GM21737 (cell line): ENCODE measurements at regions not wholly inside any gene's neighbourhood (a gene's known extent, or its start where the extent isn't known, plus 50 kb on each side); places are given as distances from the start of the nearest gene placed in this dataset.
"Not testable (repeated sequence)": the region's sequence is repeated elsewhere in the genome, so short reads cannot be mapped to it uniquely, and the experiment has no call there.

Source experiments
- ATAC-seq: cut with Tn5 transposase; IDR thresholded peaks from one replicate; pipeline ENCODE4 v1.9.1; 2021; ENCODE audit warnings: mild to moderate bottlenecking, moderate library complexity; ENCODE audit not compliant: unreplicated experiment

DNA sequence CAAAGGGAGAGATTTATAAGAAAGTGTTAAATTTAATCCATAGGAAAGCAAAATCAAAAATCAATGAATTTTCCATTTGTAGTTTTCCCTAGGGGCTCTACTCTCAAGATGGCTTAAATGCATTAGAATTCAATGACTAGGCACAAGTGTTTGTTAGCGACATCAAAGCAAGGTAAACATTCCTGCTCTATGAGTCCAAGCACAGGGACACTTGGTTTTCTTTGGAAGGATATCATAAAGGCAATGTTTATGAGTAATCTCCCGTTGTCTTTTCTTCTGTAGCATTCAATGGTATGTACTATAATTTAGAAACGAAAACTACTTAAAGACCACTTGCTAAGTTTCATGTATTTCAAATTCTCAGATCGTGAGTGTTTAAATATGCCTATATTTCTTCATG is 54.8 kb upstream of the ZNF717 start:
- ATAC-seq, result not testable (repeated sequence)

DNA sequence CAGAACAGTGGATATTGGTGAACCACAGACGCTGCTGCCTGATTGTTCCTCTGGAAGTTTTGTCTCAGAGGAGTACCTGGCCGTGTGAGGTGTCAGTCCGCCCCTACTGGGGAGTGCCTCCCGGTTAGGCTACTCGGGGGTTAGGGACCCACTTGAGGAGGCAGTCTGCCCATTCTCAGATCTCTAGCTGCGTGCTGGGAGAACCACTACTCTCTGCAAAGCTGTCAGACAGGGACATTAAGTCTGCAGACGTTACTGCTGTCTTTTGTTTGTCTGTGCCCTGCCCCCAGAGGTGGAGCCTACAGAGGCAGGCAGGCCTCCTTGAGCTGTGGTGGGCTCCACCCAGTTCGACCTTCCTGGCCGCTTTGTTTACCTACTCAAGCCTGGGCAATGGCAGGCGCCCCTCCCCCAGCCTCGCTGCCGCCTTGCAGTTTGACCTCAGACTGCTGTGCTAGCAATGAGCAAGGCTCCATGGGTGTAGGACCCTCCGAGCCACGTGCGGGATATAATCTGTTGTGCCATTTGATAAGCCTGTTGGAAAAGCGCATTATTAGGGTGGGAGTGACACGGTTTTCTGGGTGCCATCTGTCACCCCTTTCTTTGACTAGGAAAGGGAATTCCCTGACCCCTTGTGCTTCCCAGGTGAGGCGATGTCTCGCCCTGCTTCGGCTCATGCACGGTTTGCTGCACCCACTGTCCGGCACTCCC is 65.1 kb upstream of the ZNF717 start:
- not testable (repeated sequence) for ATAC-seq

DNA sequence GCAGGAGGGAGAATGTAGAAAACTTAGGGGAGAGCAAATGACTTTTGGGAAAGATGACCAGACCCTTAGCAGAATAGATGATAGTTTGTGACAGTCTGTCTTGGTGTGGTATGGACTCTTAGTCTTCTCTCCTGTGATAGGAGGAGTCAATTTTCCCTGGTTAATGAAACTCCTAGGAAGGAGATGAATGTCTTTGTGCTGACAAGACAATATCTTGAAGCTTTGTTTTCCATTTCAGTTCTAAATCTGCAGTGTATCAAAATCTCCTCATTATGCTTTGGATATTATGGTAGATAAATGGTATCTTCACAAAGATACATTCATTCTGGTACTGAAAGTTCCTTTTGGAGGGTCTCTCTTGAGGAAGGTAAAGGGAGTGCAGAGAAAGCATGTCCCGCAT is 77.8 kb upstream of the ZNF717 start:
- ATAC-seq, result no peak

DNA sequence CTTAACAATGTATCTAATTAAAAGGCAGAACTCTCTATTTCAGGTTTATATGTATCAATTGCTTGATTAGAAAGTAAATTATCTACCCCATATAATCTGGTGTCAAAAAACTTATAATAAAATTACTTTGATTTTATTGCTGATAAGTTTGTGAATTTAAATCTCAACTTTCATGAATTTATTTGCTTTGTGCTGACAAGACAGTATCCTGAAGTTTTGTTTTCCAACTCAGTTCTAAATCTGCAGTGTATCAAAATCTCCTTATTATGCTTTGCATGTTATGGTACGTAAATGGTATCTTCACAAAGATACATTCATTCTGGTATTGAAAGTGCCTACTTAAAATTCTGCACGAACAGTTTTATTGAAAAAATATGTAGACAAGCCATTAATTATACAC is 78.5 kb upstream of the ZNF717 start:
- no peak for ATAC-seq

DNA sequence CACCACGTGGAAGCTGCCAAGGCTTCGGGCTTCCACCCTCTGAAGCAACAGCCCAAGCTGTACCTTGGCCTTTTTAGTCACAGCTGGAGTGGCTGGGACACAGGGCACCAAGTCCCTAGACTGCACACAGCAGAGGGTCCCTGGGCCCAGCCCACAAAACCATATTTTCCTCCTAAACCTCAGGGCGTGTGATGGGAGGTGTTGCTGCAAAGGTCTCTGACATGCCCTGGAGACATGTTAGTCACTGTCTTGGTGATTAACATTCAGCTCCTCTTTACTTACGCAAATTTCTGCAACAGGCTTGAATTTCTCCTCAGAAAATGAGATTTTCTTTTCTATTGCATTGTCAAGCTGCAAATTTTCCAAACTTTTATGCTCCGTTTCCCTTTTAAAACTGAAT is 98.4 kb upstream of the ZNF717 start:
- ATAC-seq, result not testable (repeated sequence)

DNA sequence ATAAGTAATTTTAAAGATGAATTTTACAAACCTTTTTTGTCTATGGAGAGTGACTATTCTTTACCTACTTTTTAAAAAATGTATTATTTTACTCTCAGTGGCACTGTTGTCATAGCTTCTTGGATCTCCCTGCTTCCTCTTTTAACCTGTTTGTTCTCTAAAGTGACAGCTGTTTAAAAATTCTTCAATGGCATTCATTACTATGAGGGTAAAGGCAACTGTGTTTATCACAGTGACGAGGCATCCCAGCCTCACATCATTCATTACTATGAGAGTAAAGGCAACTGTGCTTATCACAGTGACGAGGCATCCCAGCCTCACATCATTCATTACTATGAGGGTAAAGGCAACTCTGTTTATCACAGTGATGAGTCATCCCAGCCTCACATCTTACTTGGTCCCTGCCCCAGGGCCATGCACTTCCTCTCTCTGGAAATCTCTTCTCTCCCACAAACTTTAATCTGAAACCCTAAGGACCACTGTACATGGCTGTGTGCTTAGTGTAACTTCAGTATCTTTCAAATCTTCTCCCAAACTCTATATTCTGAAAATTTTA is 101.7 kb upstream of the ZNF717 start:
- no peak for ATAC-seq

DNA sequence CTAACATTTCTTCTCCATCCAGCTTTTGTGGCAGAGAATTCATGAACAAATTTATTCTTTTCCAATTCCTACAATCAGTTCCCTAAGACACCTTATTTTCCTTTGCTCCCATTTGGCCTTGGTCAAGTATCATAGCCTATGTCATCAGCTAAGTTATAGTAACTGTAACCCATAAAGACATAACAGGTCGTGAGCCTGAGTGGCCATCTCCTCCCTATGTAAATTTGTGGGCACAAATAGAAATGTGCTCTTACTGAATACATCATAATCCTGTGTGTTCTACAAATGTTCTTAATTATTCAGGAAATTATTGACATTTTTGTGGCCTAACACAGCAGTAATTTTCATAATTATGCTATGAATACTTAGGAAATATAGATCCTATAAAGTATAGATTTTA is 108.9 kb upstream of the ZNF717 start:
- ATAC-seq, result no peak

DNA sequence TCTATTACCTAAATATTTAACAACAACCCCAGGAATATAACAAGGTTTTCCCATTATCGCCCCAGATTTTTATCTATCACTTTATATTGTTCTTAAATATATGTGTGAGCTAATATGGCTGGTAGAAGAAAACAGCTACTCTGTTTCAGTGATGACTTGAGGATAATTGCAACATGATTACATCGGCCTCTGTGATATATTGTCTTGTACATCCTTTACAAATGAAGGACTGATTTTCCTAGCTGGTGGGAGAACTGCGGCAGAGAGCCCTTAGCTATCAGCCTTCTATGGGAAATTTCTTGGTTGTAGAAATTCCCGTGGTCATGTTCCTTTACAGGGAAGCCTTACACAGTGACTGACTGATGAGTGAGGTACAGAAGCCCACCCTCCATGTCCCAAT is 110.9 kb upstream of the ZNF717 start:
- no peak for ATAC-seq

DNA sequence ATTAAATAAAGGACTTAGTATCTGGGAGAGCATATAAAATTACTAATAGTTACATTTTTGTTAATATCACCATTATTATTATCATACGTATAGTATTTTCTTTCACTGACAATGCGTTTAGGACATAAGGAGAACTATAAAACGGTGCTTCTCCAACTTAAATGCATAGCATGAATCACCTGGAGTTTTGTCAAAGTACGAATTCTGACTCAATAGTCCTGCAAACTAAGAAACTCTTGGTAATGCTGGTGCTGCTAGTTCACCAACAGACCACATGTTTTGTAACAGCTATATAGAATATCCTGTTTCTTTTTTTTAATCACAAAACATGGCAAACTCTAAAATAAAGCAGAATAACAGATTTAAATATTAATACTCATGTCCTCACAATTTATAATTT is 116.1 kb upstream of the ZNF717 start:
- not testable (repeated sequence) for ATAC-seq

DNA sequence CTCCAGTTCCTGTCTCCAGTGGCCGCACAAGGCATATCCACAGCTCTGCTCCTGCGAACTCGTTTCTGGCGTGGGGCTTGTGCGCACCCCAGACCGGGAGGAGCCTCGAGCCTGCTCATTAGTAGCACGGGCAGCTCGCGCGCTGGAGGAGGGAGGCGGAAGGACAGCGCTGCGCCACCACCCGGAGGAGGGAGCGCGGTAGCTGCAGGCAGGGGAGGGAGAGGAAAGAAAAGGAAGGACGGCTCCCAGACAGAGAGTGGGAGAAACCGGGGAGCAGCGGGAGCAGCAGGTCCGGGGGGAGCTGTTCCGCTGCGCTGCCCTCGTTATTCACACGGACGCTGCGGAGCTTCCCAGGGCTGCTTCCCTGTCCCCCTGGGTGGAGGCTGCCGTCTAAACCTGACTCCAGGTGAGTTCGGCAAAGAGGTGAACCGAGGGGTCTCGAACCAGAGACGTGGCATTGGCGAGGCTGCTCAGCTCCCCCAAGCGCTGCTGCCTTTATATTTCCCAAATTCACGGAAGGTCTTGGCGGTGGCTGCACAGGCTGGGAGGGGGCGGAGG is 121.3 kb upstream of the ZNF717 start:
- ATAC-seq, result no peak

DNA sequence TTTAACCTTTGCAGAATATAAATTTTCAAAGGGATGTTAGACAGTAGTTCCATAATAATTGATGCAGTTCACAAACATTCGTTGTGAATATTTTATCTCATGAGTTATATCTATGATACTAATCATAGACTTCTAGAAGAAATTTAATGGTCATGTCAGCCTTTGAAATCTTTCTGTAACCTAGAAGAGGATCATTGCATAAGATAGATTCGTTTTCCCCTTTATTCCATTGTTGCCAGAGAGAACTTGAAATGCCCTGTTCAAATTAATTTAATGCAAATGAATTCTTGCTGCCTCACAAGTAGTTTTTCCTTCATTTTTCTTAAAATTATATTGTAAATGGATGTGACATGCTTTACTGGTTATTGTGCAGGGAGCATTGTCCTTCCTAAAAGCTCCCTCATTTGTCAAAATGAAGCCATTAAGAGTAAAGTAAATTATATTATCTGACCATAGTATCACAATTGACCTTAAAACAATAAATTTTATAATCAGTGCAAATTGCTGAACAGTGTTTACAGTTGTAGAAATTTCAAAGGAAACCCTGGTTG is 128.5 kb upstream of the ZNF717 start:
- no peak for ATAC-seq

DNA sequence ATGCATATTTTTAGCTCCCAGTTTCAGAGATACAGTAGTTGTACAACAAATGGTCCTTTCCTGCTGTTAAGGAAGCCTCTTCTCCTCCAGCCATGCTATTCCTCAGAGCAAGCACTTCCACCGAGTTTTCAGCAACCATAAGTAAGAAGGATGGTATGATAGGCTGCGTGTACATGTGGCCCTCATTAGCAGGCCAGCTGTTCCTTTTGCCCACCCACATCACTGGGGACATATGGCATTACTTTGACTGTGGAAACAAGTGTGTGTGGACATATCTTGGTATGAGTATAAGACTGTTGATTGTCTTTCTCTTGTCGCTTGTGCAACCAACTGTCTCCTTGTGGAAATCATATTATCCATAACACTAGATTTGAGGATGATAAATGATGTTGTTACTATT is 129.4 kb upstream of the ZNF717 start:
- not testable (repeated sequence) for ATAC-seq

DNA sequence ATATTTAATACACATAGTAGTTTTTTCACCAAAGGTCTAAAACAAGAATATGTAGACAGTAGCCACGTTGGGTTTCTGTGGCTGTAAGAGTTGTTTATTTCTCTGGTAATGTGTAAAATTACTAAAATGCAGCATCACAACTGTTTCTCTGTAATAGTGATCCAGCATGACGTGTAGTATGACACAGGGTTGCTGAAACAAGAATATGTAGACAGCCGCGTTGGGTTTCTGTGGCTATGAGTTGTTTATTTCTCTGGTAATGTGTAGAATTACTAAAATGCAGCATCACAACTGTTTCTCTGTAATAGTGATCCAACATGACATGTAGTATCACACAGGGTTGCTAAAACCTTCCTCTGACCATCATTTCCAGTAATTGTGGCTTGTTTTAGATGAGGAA is 153.6 kb upstream of the ZNF717 start:
- ATAC-seq, result no peak

DNA sequence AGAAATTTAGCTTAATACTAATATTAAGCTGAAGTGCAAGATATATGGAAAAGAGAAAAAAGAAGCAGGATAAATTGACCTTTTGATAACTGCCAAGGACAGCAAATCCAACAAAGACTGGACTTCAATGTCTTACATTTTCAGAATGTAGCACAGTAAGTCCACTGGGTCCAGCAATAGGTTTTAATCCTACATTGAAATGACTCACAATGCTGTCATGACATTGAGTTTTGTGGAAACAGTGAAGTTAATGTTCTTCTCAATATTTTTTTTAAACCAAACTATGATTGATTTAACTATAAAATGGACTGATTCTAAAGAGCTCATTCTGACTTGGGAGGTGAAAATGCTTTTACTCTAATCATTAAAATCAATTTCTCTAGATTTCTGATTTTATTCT is 166.6 kb upstream of the ZNF717 start:
- no peak for ATAC-seq

DNA sequence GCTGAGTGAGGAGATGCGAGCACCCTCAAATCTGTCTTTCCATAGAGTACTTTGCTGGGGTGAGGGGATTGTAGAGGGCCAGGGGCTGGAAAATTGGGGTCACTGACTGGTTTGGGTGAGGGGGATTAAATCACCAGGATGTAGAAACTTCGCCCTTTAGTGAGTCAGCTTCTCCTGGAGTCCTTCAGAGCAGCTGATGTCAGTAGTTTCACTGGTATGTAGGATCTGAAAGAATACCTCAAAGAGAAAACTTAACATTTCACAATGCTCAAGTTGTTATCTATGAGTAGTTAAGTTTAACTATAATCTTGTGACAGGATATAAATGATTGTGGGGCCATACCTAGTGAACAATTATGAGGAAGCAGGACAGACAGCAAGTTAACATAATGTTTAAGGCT is 174.7 kb upstream of the ZNF717 start:
- ATAC-seq, result not testable (repeated sequence)

DNA sequence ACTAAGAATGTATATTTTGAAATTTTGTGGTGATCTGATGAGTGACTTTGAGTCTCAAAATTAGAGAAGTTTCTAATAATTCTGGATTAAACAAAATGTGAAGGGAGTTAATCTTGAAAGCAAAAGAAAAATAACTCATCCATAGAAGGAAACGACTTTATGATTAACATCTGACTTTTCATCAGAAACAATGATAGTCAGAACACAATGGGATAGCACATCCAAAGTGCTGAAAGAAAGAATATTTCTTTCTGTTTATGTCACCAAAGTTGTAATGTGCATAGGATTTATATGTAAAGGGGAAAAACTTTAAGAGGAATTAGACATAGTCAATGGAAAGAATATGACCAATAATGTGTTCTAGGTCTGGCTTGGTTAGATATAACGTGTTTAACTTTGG is 176.7 kb upstream of the ZNF717 start:
- ATAC-seq, result not testable (repeated sequence)

DNA sequence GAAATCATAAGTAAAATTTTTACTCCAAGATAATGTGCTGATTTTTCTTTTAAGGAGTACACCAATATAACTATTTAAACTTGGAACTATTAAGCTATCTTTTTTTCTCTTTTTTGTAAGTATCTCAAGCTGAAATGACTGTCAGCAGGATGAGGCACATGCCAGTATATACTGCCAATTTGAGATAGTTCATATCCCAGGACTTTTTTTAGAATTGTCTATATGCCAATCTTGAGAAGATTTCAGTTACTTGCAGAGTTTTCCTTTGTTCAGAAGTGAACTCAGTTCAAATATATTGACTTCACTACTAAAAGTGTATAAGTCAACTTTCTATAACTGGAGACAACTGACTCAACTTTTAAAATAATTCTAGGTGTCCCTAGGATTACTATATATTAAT is 181.7 kb upstream of the ZNF717 start:
- no peak for ATAC-seq

DNA sequence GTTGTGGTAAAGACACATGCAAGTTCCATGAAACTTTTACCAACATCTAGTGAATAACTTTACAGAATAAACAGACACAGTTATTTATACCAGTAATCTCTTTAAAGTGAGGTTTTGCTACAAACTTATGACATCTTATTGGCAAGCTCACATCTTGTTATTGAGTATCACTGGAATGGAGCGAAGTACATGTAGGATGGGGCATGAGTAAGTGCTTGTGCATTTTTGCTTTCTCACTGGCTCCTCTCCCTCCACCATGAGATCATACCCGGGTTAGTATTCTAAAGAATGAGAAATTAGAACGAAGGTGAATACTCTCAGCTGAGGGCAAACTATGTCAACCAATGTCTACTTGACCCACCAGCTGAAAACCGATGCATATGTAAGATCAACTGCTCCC is 193.3 kb upstream of the ZNF717 start:
- ATAC-seq, result no peak

DNA sequence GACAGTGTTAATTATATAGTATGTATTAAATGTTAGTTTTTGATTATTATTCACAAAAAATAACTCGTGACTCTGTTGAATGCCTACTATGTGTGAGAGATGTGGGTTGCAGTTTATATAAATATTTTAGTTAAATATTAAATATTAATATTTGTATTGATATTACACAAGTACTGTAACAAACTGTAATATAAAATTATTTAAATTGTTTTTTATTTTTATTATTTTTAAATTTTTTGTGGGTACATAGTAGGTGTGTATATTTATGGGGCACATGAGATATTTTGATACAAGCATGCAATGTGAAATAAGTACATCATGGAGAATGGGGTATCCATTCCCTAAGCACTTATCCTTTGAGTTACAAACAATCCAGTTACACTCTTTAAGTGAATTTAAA is 196.1 kb upstream of the ZNF717 start:
- ATAC-seq, result no peak

DNA sequence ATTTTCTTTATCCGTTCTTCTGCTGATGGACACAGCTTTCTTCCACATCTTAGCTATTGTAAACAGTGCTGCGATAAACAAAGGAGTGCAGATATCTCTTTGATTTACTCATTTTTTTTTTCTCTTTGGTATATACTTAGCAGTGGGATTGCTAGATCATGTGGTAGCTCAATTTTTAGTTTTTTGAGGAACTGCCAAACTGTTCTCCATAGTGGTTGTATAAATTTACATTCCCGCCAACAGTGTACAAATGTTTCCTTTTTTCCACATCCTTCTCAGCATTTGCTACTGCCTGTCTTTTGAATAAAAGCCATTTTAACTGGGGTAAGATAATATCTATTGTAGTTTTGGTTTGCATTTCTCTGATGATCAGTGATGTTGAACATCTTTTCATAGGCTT is 196.8 kb upstream of the ZNF717 start:
- no peak for ATAC-seq

DNA sequence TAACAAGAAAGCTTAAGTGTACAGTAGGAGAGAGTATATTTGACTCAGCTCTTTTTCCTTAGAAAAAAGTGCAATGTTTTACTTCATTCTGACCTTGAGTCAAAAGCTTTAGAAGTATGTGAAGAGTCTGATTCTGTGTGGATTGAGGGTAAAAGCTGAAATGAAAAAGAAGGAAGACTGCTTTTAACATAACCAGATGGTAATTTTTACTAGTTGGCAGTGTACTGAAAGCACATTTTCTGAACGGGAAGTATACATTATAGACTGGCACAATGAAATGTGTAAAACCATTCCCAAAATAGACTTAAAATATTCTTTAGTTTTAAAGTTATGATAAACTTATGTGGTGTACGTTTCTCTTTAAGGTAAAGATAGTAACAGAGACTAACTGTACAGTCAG is 197.8 kb upstream of the ZNF717 start:
- ATAC-seq, result no peak

DNA sequence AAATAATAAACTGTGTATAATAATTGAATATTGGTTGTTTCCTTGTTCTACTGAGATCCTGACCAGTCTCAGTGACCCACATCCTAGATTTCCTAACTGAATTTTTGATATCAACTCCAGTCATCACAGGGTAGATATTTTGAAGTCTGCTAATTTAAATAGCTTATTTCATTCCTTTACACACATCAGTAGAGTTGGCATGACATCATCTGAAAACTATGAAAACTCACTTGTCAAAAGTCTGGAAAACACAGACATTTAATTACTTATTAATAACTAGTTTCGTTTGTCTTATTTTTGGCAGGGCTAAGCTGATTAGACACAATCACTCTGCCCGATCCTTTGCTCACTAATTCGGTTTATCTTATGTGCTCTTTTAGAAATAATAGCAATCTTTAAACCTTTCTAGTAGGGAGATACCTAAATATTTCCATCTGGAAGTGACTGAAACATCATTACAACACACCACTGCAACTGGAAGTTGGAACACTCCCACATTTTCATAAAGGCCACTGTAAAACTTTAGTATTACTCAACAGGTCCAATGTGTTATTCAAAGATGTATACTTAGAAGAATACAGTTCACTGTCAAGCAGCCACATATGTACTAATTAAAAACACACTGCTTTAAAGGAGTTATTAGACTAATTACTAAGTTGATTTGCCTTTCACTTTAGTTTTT is 198.4 kb upstream of the ZNF717 start:
- no peak for ATAC-seq
